K562 (cell line): ENCODE measurements at regions not wholly inside any gene's neighbourhood (a gene's known extent, or its start where the extent isn't known, plus 50 kb on each side); places are given as distances from the start of the nearest gene placed in this dataset.

Source experiments
- CREB1 ChIP-seq, 2 experiments: sonication (generic) in 1 of 2; formaldehyde crosslinking in 1 of 2; IDR thresholded peaks; 2 replicates each; pipeline versions ENCODE4 v1.6.1 to v1.8.0; 2012 to 2022; ENCODE audit warnings: inconsistent platforms in 1 of 2, mild to moderate bottlenecking in 1 of 2, missing genetic modification reagents in 1 of 2, moderate library complexity in 1 of 2
- CTCF ChIP-seq, 3 experiments: IDR thresholded peaks in 2 of 3; conservative IDR thresholded peaks in 1 of 3; 2 replicates each; pipeline ENCODE4 v1.5.1; 2011 to 2012; ENCODE audit warnings: low read length in 3 of 3, mild to moderate bottlenecking in 3 of 3, control low read depth in 2 of 3, improper control_type of control experiment in 1 of 3, inconsistent platforms in 1 of 3, low read depth in 1 of 3, mixed read lengths in 1 of 3, moderate library complexity in 1 of 3; ENCODE audit not compliant: insufficient read depth in 2 of 3
- HSF4 ChIP-seq: fragments of 250-450 bp; sonication (Bioruptor Pico); IDR thresholded peaks from 2 replicates; pipeline ENCODE4 v2.1.2; 2022; ENCODE audit warnings: mild to moderate bottlenecking, moderate library complexity, borderline replicate concordance
- RBM22 ChIP-seq: fragments of 200-400 bp; formaldehyde crosslinking; IDR thresholded peaks from 2 replicates; pipeline ENCODE4 v1.6.1; 2018; ENCODE audit warnings: low read length, low read depth; ENCODE audit not compliant: poor library complexity, severe bottlenecking
- TF ChIP-seq, protein P1 (sequence below), 2 experiments: fragments of 450-650 bp; formaldehyde crosslinking in 1 of 2; IDR thresholded peaks; 2 replicates each; pipeline versions ENCODE4 v1.4.0 to v1.6.1; 2014 to 2020; ENCODE audit warnings: mild to moderate bottlenecking in 2 of 2, borderline replicate concordance in 1 of 2, low read depth in 1 of 2

GRCh38 chr7:19508821-19509220, 200.0 kb downstream of the POLR1F start:
- no peak for TF ChIP-seq HSF4 (CRISPR knock-in tag)
- no peak for TF ChIP-seq CTCF (IDR thresholded peaks at IDR 0.05 in 2 of 3, conservative IDR thresholded peaks at IDR 0.05 in 1 of 3; ENCODE audit: insufficient read depth in 2 of 3, low read depth in 1 of 3, low read length in 3 of 3)
- TF ChIP-seq, protein P1, sequence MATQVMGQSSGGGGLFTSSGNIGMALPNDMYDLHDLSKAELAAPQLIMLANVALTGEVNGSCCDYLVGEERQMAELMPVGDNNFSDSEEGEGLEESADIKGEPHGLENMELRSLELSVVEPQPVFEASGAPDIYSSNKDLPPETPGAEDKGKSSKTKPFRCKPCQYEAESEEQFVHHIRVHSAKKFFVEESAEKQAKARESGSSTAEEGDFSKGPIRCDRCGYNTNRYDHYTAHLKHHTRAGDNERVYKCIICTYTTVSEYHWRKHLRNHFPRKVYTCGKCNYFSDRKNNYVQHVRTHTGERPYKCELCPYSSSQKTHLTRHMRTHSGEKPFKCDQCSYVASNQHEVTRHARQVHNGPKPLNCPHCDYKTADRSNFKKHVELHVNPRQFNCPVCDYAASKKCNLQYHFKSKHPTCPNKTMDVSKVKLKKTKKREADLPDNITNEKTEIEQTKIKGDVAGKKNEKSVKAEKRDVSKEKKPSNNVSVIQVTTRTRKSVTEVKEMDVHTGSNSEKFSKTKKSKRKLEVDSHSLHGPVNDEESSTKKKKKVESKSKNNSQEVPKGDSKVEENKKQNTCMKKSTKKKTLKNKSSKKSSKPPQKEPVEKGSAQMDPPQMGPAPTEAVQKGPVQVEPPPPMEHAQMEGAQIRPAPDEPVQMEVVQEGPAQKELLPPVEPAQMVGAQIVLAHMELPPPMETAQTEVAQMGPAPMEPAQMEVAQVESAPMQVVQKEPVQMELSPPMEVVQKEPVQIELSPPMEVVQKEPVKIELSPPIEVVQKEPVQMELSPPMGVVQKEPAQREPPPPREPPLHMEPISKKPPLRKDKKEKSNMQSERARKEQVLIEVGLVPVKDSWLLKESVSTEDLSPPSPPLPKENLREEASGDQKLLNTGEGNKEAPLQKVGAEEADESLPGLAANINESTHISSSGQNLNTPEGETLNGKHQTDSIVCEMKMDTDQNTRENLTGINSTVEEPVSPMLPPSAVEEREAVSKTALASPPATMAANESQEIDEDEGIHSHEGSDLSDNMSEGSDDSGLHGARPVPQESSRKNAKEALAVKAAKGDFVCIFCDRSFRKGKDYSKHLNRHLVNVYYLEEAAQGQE (IDR thresholded peaks at IDR 0.05; ENCODE audit: borderline replicate concordance), result no peak
- TF ChIP-seq, protein P1 (CRISPR knock-in tag; IDR thresholded peaks at IDR 0.05; ENCODE audit: low read depth), result no peak
- TF ChIP-seq CREB1 (IDR thresholded peaks at IDR 0.05), result no peak
- TF ChIP-seq CREB1 (CRISPR knock-in tag; IDR thresholded peaks at IDR 0.05), result no peak
- no peak for TF ChIP-seq RBM22
